ENCODE measurements at regions not wholly inside any gene's neighbourhood (a gene's known extent, or its start where the extent isn't known, plus 50 kb on each side); places are given as distances from the start of the nearest gene placed in this dataset.

GRCh38 chr3:159650726-159651125, 337.9 kb upstream of the IL12A start:
- H3K4me3 ChIP-seq (ENCODE audit: low read depth, low read length), result no peak overlapping the region
- H3K36me3 ChIP-seq (ENCODE audit: control insufficient read depth, insufficient read depth, low read length), result no peaks in the 10 kb centered on the region
- no peak for TF ChIP-seq CTCF (IDR thresholded peaks at IDR 0.05; ENCODE audit: insufficient read depth, low read length, poor library complexity, severe bottlenecking)
- no peak for DNase-seq (ENCODE audit: low read depth)
- H3K27me3 ChIP-seq (ENCODE audit: control insufficient read depth, insufficient read depth, low read length), result no peaks in the 10 kb centered on the region

GRCh38 chr3:159652452-159652851, 336.2 kb upstream of the IL12A start:
- Histone ChIP-seq H3K36me3 (ENCODE audit: control insufficient read depth, insufficient read depth, low read length) (no peaks in the 10 kb centered on the region), H3K4me3 (ENCODE audit: low read depth, low read length) (no peak overlapping the region), H3K27me3 (ENCODE audit: control insufficient read depth, insufficient read depth, low read length) (no peaks in the 10 kb centered on the region)
- no peak for DNase-seq (ENCODE audit: low read depth)
- no peak for TF ChIP-seq CTCF (IDR thresholded peaks at IDR 0.05; ENCODE audit: insufficient read depth, low read length, poor library complexity, severe bottlenecking)

GRCh38 chr3:159654183-159655134, 334.2 kb upstream of the IL12A start:
- no peak for DNase-seq (ENCODE audit: low read depth)
- Histone ChIP-seq H3K27me3 (ENCODE audit: control insufficient read depth, insufficient read depth, low read length) (no peaks in the 10 kb centered on the region), H3K36me3 (ENCODE audit: control insufficient read depth, insufficient read depth, low read length) (no peaks in the 10 kb centered on the region), H3K4me3 (ENCODE audit: low read depth, low read length) (no peak overlapping the region)
- TF ChIP-seq CTCF (IDR thresholded peaks at IDR 0.05; ENCODE audit: insufficient read depth, low read length, poor library complexity, severe bottlenecking), result no peak

- Histone ChIP-seq H3K36me3 (ENCODE audit: control insufficient read depth, insufficient read depth, low read length) (no peaks in the 10 kb centered on the region), H3K27me3 (ENCODE audit: control insufficient read depth, insufficient read depth, low read length) (no peaks in the 10 kb centered on the region), H3K4me3 (ENCODE audit: low read depth, low read length) (no peak overlapping the region)
- no peak for TF ChIP-seq CTCF (IDR thresholded peaks at IDR 0.05; ENCODE audit: insufficient read depth, low read length, poor library complexity, severe bottlenecking)
- DNase-seq (ENCODE audit: low read depth), result no peak
Observed at GRCh38 chr3:159655202-159655601, 333.4 kb upstream of the IL12A start.

GRCh38 chr3:159657176-159657575, 331.5 kb upstream of the IL12A start:
- DNase-seq (ENCODE audit: low read depth), result no peak
- no peak for TF ChIP-seq CTCF (IDR thresholded peaks at IDR 0.05; ENCODE audit: insufficient read depth, low read length, poor library complexity, severe bottlenecking)
- H3K4me3 ChIP-seq (ENCODE audit: low read depth, low read length), result no peak overlapping the region

More at GRCh38 chr3:159657176-159657575, 331.5 kb upstream of the IL12A start:
- Histone ChIP-seq H3K36me3 (ENCODE audit: control insufficient read depth, insufficient read depth, low read length) (no peaks in the 10 kb centered on the region), H3K27me3 (ENCODE audit: control insufficient read depth, insufficient read depth, low read length) (no peaks in the 10 kb centered on the region)
